Heart left ventricle (tissue), 13 donors: ENCODE measurements at regions not wholly inside any gene's neighbourhood (a gene's known extent, or its start where the extent isn't known, plus 50 kb on each side); places are given as distances from the start of the nearest gene placed in this dataset.

Source experiments
- CTCF ChIP-seq, 12 donors: fragments of 200-600 bp; sonication (generic) in 4 of 12; IDR thresholded peaks; one replicate each; pipeline versions ENCODE4 v1.5.0 to v1.8.0; 2018 to 2022; ENCODE audit warnings: antibody characterized with exemption in 12 of 12, mild to moderate bottlenecking in 5 of 12
- POLR2A ChIP-seq, 2 donors: fragments of 450-650 bp; IDR thresholded peaks; one replicate each; pipeline ENCODE4 v1.6.1; 2017; ENCODE audit warnings: antibody characterized with exemption in 2 of 2, mild to moderate bottlenecking in 2 of 2, moderate library complexity in 2 of 2
- donor health status: ischemic (EF 13 %, LVEDD 7.1; RV severe dilation, severe dysfunction).
- donor health status: DM: no; HTN: yes; CAD: no.
- donor health status: DM: no; HTN: no; CAD: no.
- donor health status: ischemic (EF 25% LVEDD 6.9; RV normal size, moderate dysfunction).
- donor health status: ischemic (EF 25% LVEDD 5.7; RV mildly dilated, moderate dysfunction).
- donor health status: ischemic (EF 35%, LVEDD 5.7; RV mildly dilated, moderate dysfunction).
- donor health status: nonischemic (EF 11% LVEDD 7.7; RV severe dilation, severe dysfunction).
- donor health status: DM: yes; HTN: yes; CAD: no.
- donor health status: PGD.
- donor health status: ischemic (EF 29% LVEDD 5.4; RV normal size, mild dysfunction).
- donor health status: nonischemic (EF 23%, LVEDD 6.1; RV moderate dilation, normal function).

GRCh38 chr7:25459057-25459456 lies 230.8 kb upstream of the NPVF start:
- TF ChIP-seq CTCF (IDR thresholded peaks at IDR 0.05) (no peak), POLR2A (IDR thresholded peaks at IDR 0.05) (no peak)
